OCI-LY1 (cell line): ENCODE measurements at regions not wholly inside any gene's neighbourhood (a gene's known extent, or its start where the extent isn't known, plus 50 kb on each side); places are given as distances from the start of the nearest gene placed in this dataset.

Experiments used
- H2AFZ ChIP-seq: fragments of 200-600 bp; sonication (generic), shearing (Covaris generic); 2 replicates; pipeline ENCODE4 v1.6.0; 2014; ENCODE audit warnings: antibody characterized with exemption, mild to moderate bottlenecking, low read length
- H3F3A ChIP-seq: fragments of 200-600 bp; sonication (generic), shearing (Covaris generic); 2 replicates; pipeline ENCODE4 v1.6.0; 2014; ENCODE audit warnings: mild to moderate bottlenecking, antibody characterized with exemption, low read length, moderate library complexity; ENCODE audit not compliant: insufficient read depth
- H3K27ac ChIP-seq: fragments of 200-600 bp; sonication (generic); 2 replicates; pipeline ENCODE4 v1.5.1; 2014; ENCODE audit warnings: low read length, mixed run types, mild to moderate bottlenecking, low read depth; ENCODE audit not compliant: poor library complexity, severe bottlenecking
- H3K27me3 ChIP-seq: fragments of 200-600 bp; sonication (generic); 2 replicates; pipeline ENCODE4 v1.6.0; 2014; ENCODE audit warnings: antibody characterized with exemption, mild to moderate bottlenecking, low read length, moderate library complexity; ENCODE audit not compliant: insufficient read depth
- H3K36me3 ChIP-seq: fragments of 200-600 bp; sonication (generic); 2 replicates; pipeline ENCODE4 v1.6.1; 2014; ENCODE audit warnings: mild to moderate bottlenecking, antibody characterized with exemption, low read length, moderate library complexity, mixed read lengths; ENCODE audit not compliant: insufficient read depth
- H3K4me1 ChIP-seq: fragments of 200-600 bp; sonication (generic); 2 replicates; pipeline ENCODE4 v1.5.1; 2014; ENCODE audit warnings: mild to moderate bottlenecking, low read length, moderate library complexity; ENCODE audit not compliant: insufficient read depth, severe bottlenecking
- H3K4me2 ChIP-seq: fragments of 200-600 bp; sonication (generic), shearing (Covaris generic); 2 replicates; pipeline ENCODE4 v1.6.1; 2014; ENCODE audit warnings: low read length
- H3K4me3 ChIP-seq: fragments of 200-600 bp; sonication (generic); 2 replicates; pipeline ENCODE4 v1.5.1; 2014; ENCODE audit warnings: low read length, low read depth, mild to moderate bottlenecking, mixed read lengths; ENCODE audit not compliant: poor library complexity, severe bottlenecking
- H3K79me2 ChIP-seq: fragments of 200-600 bp; shearing (Covaris generic); 2 replicates; pipeline ENCODE4 v1.6.1; 2016; ENCODE audit warnings: mixed run types, low read length, mixed read lengths; ENCODE audit not compliant: insufficient read depth
- H3K9ac ChIP-seq: fragments of 200-600 bp; sonication (generic), shearing (Covaris generic); 2 replicates; pipeline ENCODE4 v1.6.1; 2014; ENCODE audit warnings: mild to moderate bottlenecking, low read length, mixed read lengths
- H3K9me2 ChIP-seq: fragments of 200-600 bp; sonication (generic), shearing (Covaris generic); 2 replicates; pipeline ENCODE4 v1.6.1; 2014; ENCODE audit warnings: low read depth, mild to moderate bottlenecking, low read length, mixed read lengths
- H3K9me3 ChIP-seq: fragments of 200-600 bp; shearing (Covaris generic); 2 replicates; pipeline ENCODE4 v1.6.1; 2014; ENCODE audit warnings: low read length, mixed read lengths
- H4K20me1 ChIP-seq: fragments of 200-600 bp; sonication (generic), shearing (Covaris generic); 2 replicates; pipeline ENCODE4 v1.6.0; 2016; ENCODE audit warnings: mild to moderate bottlenecking, low read length; ENCODE audit not compliant: insufficient read depth
- EZH2 ChIP-seq: fragments of 200-600 bp; sonication (generic), shearing (Covaris generic); IDR thresholded peaks from 2 replicates; pipeline ENCODE4 v1.8.0; 2017; ENCODE audit warnings: borderline replicate concordance, mixed run types, mild to moderate bottlenecking, antibody characterized with exemption, low read length, moderate library complexity, mixed read lengths
- TF ChIP-seq, protein P1 (sequence below): fragments of 200-600 bp; sonication (generic), shearing (Covaris generic); IDR thresholded peaks from 2 replicates; pipeline ENCODE4 v1.5.1; 2017; ENCODE audit warnings: mild to moderate bottlenecking, antibody characterized with exemption, low read length, moderate library complexity, mixed read lengths

- Histone ChIP-seq H3F3A (no peaks in the 10 kb centered on the region), H3K27ac (no peak overlapping the region), H3K9me2 (no peaks in the 10 kb centered on the region), H2AFZ (no peak overlapping the region), H3K4me3 (no peak overlapping the region), H3K79me2 (no peaks in the 10 kb centered on the region), H3K9ac (no peak overlapping the region), H3K36me3 (no peaks in the 10 kb centered on the region; the same call in 1 of the 2 replicates), H3K9me3 (peaks cover 16% of the 10 kb centered on the region), H3K4me1 (no peaks in the 10 kb centered on the region), H3K4me2 (no peak overlapping the region), H4K20me1 (no peaks in the 10 kb centered on the region), H3K27me3 (peaks cover 7% of the 10 kb centered on the region; the same call in 1 of the 2 replicates)
- TF ChIP-seq, protein P1, sequence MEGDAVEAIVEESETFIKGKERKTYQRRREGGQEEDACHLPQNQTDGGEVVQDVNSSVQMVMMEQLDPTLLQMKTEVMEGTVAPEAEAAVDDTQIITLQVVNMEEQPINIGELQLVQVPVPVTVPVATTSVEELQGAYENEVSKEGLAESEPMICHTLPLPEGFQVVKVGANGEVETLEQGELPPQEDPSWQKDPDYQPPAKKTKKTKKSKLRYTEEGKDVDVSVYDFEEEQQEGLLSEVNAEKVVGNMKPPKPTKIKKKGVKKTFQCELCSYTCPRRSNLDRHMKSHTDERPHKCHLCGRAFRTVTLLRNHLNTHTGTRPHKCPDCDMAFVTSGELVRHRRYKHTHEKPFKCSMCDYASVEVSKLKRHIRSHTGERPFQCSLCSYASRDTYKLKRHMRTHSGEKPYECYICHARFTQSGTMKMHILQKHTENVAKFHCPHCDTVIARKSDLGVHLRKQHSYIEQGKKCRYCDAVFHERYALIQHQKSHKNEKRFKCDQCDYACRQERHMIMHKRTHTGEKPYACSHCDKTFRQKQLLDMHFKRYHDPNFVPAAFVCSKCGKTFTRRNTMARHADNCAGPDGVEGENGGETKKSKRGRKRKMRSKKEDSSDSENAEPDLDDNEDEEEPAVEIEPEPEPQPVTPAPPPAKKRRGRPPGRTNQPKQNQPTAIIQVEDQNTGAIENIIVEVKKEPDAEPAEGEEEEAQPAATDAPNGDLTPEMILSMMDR: no peak
- TF ChIP-seq EZH2: no peak
Observed at GRCh38 chr22:22984967-22985366, 85.4 kb upstream of the GNAZ start.

GRCh38 chr22:22986008-22986407, 84.3 kb upstream of the GNAZ start:
- H2AFZ ChIP-seq: no peak overlapping the region
- no peak overlapping the region for H3K27ac ChIP-seq
- TF ChIP-seq, protein P1: no peak
- no peak for TF ChIP-seq EZH2
- H3F3A ChIP-seq: no peaks in the 10 kb centered on the region
- no peak overlapping the region for H3K4me3 ChIP-seq
- H4K20me1 ChIP-seq: no peaks in the 10 kb centered on the region
- peaks cover 7% of the 10 kb centered on the region; the same call in 1 of the 2 replicates for H3K27me3 ChIP-seq
- H3K9me2 ChIP-seq: no peaks in the 10 kb centered on the region
- H3K4me1 ChIP-seq: no peaks in the 10 kb centered on the region
- H3K9me3 ChIP-seq: peaks cover 11% of the 10 kb centered on the region
- no peaks in the 10 kb centered on the region for H3K79me2 ChIP-seq
- H3K9ac ChIP-seq: no peak overlapping the region
- H3K4me2 ChIP-seq: no peak overlapping the region
- H3K36me3 ChIP-seq: no peaks in the 10 kb centered on the region; the same call in 1 of the 2 replicates

- Histone ChIP-seq H4K20me1 (no peaks in the 10 kb centered on the region), H3K27me3 (peaks cover 7% of the 10 kb centered on the region; the same call in 1 of the 2 replicates), H3K9me3 (peaks cover 8% of the 10 kb centered on the region; the same call in 1 of the 2 replicates), H2AFZ (no peak overlapping the region), H3K4me2 (no peak overlapping the region), H3K9me2 (no peaks in the 10 kb centered on the region), H3K27ac (no peak overlapping the region), H3K79me2 (no peaks in the 10 kb centered on the region), H3F3A (no peaks in the 10 kb centered on the region), H3K4me1 (no peaks in the 10 kb centered on the region), H3K9ac (no peak overlapping the region), H3K36me3 (no peaks in the 10 kb centered on the region), H3K4me3 (no peak overlapping the region)
- no peak for TF ChIP-seq EZH2
- TF ChIP-seq, protein P1: no peak
Observed at GRCh38 chr22:22986640-22987039, 83.7 kb upstream of the GNAZ start.
